Body of pancreas (tissue), 4 donors: ENCODE measurements at regions not wholly inside any gene's neighbourhood (a gene's known extent, or its start where the extent isn't known, plus 50 kb on each side); places are given as distances from the start of the nearest gene placed in this dataset.

Experiments used
- ATAC-seq: fragments of 150-250 bp; one replicate; pipeline ENCODE4 v1.9.1; 2016
- DNase-seq, 4 donors: peaks; one replicate each; pipeline ENCODE4 v3.0.0-alpha.2; 2019
- H3K27ac ChIP-seq, 4 donors: fragments of 200-600 bp; sonication (generic); 1 replicate in 3 of 4; 2 replicates in 1 of 4; pipeline versions ENCODE4 v1.5.1 to v1.6.1; 2016 to 2019; ENCODE audit warnings: mild to moderate bottlenecking in 1 of 4, mixed read lengths in 1 of 4, moderate library complexity in 1 of 4
- H3K27me3 ChIP-seq, 2 donors: fragments of 200-600 bp; sonication (generic); one replicate each; pipeline ENCODE4 v1.6.0; 2016; ENCODE audit warnings: mild to moderate bottlenecking in 1 of 2
- H3K36me3 ChIP-seq, 2 donors: fragments of 200-600 bp; sonication (generic); replicated peaks in 1 of 2; 2 replicates each; pipeline ENCODE4 v1.5.1; 2016; ENCODE audit warnings: low read depth in 2 of 2; ENCODE audit not compliant: insufficient read depth in 1 of 2
- H3K4me1 ChIP-seq: fragments of 200-600 bp; sonication (generic); one replicate; pipeline ENCODE4 v1.6.0; 2016
- H3K4me3 ChIP-seq, 2 donors: fragments of 200-600 bp; sonication (generic); 1 replicate in 1 of 2; 2 replicates in 1 of 2; pipeline ENCODE4 v1.5.1; 2016 to 2019
- H3K9me3 ChIP-seq, 3 donors: fragments of 200-600 bp; sonication (generic); 1 replicate in 2 of 3; 2 replicates in 1 of 3; pipeline ENCODE4 v1.5.1; 2016
- POLR2A ChIP-seq, 3 donors: fragments of 450-650 bp; IDR thresholded peaks; one replicate each; pipeline ENCODE4 v1.6.1; 2016; ENCODE audit warnings: antibody characterized with exemption in 3 of 3, mild to moderate bottlenecking in 2 of 3
- WGBS, 2 donors: methylation state at CpG; one replicate each; pipeline ENCODE4 v1.1.5; 2017; 5-methylcytosine and 5-hydroxymethylcytosine counted together
- intact Hi-C: fragments of 100-400 bp; cut with DNase I; formaldehyde crosslinking; loops from one replicate; pipeline ENCODE4 v1.15.1; 2023
- TF ChIP-seq, protein P1 (sequence below), 7 experiments: fragments of 450-650 bp in 4 of 7; fragments of 200-600 bp in 3 of 7; sonication (generic) in 3 of 7; IDR thresholded peaks; one replicate each; pipeline ENCODE4 v1.5.1; 2016 to 2019; ENCODE audit warnings: antibody characterized with exemption in 7 of 7

- Histone ChIP-seq H3K27me3 (no peaks in the 10 kb centered on the region), H3K27ac (peak overlapping the region in 3 of 4 donors; percentile 74 to 79 (median 77)), H3K9me3 (no peaks in the 10 kb centered on the region), H3K36me3 (no peaks in the 10 kb centered on the region), H3K4me1 (peaks cover 35% of the 10 kb centered on the region), H3K4me3 (no peak overlapping the region)
- intact Hi-C loops: no loop called here
- ATAC-seq (no peak), DNase-seq (peak in 1 of 4 donors; percentile 15)
- WGBS, 2 donors: 76 to 85% methylated on average over 13 to 14 of the region's 14 CpGs
- no peak for TF ChIP-seq POLR2A (IDR thresholded peaks at IDR 0.05)
- TF ChIP-seq, protein P1, sequence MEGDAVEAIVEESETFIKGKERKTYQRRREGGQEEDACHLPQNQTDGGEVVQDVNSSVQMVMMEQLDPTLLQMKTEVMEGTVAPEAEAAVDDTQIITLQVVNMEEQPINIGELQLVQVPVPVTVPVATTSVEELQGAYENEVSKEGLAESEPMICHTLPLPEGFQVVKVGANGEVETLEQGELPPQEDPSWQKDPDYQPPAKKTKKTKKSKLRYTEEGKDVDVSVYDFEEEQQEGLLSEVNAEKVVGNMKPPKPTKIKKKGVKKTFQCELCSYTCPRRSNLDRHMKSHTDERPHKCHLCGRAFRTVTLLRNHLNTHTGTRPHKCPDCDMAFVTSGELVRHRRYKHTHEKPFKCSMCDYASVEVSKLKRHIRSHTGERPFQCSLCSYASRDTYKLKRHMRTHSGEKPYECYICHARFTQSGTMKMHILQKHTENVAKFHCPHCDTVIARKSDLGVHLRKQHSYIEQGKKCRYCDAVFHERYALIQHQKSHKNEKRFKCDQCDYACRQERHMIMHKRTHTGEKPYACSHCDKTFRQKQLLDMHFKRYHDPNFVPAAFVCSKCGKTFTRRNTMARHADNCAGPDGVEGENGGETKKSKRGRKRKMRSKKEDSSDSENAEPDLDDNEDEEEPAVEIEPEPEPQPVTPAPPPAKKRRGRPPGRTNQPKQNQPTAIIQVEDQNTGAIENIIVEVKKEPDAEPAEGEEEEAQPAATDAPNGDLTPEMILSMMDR (IDR thresholded peaks at IDR 0.05): no peak
These were observed 142.8 kb upstream of the ID2 start for GRCh38 chr2:8538931-8539621.

- intact Hi-C loops: no loop called here
- WGBS, 2 donors: 55 to 64% methylated on average over 14 of the region's 14 CpGs
- TF ChIP-seq POLR2A (IDR thresholded peaks at IDR 0.05): peak in 2 of 3 donors; percentile 13 to 48
- TF ChIP-seq, protein P1 (IDR thresholded peaks at IDR 0.05): peak in 1 of 7 experiments; percentile 13
- no peak overlapping the region for H3K4me3 ChIP-seq
- no peaks in the 10 kb centered on the region for H3K9me3 ChIP-seq
- peaks cover 32% of the 10 kb centered on the region for H3K4me1 ChIP-seq
- peak overlapping the region; percentile 40 to 79 (median 76) for H3K27ac ChIP-seq
- peak; percentile 68 for ATAC-seq
- H3K36me3 ChIP-seq: no peaks in the 10 kb centered on the region
- peak in 3 of 4 donors; percentile 57 to 75 (median 58) for DNase-seq
- no peaks in the 10 kb centered on the region for H3K27me3 ChIP-seq
These were observed 141.9 kb upstream of the ID2 start for GRCh38 chr2:8539743-8540551.

DNA sequence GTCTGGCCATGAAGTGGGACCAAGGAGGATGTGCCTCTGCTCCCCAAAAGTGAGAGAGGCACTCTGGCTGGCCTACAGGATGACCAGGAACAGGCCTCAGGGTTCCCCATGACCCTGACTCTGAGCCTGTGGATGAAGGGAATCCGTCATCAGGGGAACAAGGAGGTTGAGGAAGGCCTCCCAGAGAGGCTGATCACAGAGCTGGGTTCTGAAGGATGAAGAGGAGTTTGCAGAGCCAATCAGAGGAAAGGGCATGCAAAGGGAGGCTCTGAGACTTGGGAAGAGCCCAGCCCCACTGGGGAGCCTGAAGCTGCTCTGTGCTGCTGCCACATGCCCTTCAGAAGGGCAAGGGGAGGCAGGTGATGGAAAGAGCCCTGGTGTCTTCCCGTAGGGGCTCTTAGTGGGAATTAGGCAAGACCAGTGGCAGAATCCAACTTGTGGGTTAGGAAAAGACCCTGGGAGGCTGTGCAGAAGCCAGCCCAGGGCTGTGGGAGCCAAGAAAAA, 141.3 kb upstream of the ID2 start:
- intact Hi-C loops: no loop called here
- Histone ChIP-seq H3K4me3 (no peak overlapping the region), H3K27ac (peak overlapping the region in 3 of 4 donors; percentile 74 to 79 (median 77)), H3K27me3 (no peaks in the 10 kb centered on the region), H3K4me1 (peaks cover 26% of the 10 kb centered on the region), H3K9me3 (no peaks in the 10 kb centered on the region), H3K36me3 (no peaks in the 10 kb centered on the region)
- DNase-seq (no peak), ATAC-seq (no peak)
- WGBS, 2 donors: 90 to 97% methylated on average over 2 of the region's 2 CpGs
- no peak for TF ChIP-seq POLR2A (IDR thresholded peaks at IDR 0.05)
- TF ChIP-seq, protein P1 (IDR thresholded peaks at IDR 0.05): no peak

DNA sequence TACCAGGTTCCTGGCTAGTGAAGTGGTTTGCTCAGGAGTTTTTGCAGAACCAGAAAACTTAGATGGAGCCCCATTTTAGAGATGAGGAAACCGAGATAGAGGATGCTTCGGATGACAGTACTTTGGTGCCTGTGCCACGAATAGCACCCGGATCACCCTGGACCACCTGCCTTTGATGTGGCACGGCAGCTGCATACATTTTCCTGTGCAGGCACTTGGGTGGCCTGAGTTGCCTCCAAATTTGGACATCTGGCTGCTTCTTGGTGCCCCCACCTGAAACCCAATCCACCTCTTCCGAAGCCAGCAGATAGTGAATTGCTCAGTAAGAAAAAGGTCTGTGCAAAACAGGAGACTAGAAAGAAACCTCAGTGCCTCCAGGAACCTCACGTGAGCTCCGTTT, 140.6 kb upstream of the ID2 start:
- TF ChIP-seq, protein P1 (IDR thresholded peaks at IDR 0.05): no peak
- no peak for TF ChIP-seq POLR2A (IDR thresholded peaks at IDR 0.05)
- intact Hi-C loops: no loop called here
- no peak for DNase-seq
- peaks cover 22% of the 10 kb centered on the region for H3K4me1 ChIP-seq
- no peaks in the 10 kb centered on the region for H3K27me3 ChIP-seq
- no peak for ATAC-seq
- no peaks in the 10 kb centered on the region for H3K9me3 ChIP-seq
- WGBS, 2 donors: 92% methylated on average over 8 of the region's 8 CpGs
- no peak overlapping the region for H3K27ac ChIP-seq
- H3K36me3 ChIP-seq: no peaks in the 10 kb centered on the region
- H3K4me3 ChIP-seq: no peak overlapping the region
